Stimulated activated effector memory CD8-positive, alpha-beta T cell treated with anti-CD3 and anti-CD28 coated beads, Interleukin-12 subunit alpha, Interleukin-12 subunit beta, amount 100 ng/mL, for 72 hours (primary cell): ENCODE measurements at regions not wholly inside any gene's neighbourhood (a gene's known extent, or its start where the extent isn't known, plus 50 kb on each side); places are given as distances from the start of the nearest gene placed in this dataset.

ENCODE experiments used
- ATAC-seq: fragments of 150-1000 bp; cut with Tn5 transposase; 2 replicates; pipeline ENCODE4 v1.10.0; 2021
- DNase-seq, 2 donors: peaks; one replicate each; pipeline ENCODE4 v3.0.0; 2021 to 2022; ENCODE audit warnings: low spot score in 2 of 2
- H3K27ac Mint-ChIP-seq: one replicate; pipeline ENCODE4 v1.8.0; 2022; ENCODE audit warnings: mild to moderate bottlenecking, mixed read lengths
- H3K36me3 Mint-ChIP-seq: one replicate; pipeline ENCODE4 v1.8.0; 2022; ENCODE audit warnings: mild to moderate bottlenecking, mixed read lengths
- H3K4me1 Mint-ChIP-seq: one replicate; pipeline ENCODE4 v1.8.0; 2022; ENCODE audit warnings: mixed read lengths
- H3K4me3 Mint-ChIP-seq: one replicate; pipeline ENCODE4 v1.8.0; 2022; ENCODE audit warnings: mild to moderate bottlenecking, mixed read lengths
- H3K9me3 Mint-ChIP-seq: one replicate; pipeline ENCODE4 v1.8.0; 2022; ENCODE audit warnings: mixed read lengths

GRCh38 chr9:30758726-30759446 is 1625.6 kb upstream of the ACO1 start:
- DNase-seq: no peak
- Mint-ChIP-seq H3K4me1 (no peaks in the 10 kb centered on the region), H3K4me3 (no peak overlapping the region), H3K27ac (no peak overlapping the region), H3K9me3 (no peaks in the 10 kb centered on the region), H3K36me3 (no peaks in the 10 kb centered on the region)
- peak; percentile 47 for ATAC-seq

- no peaks in the 10 kb centered on the region for H3K36me3 Mint-ChIP-seq
- no peak overlapping the region for H3K27ac Mint-ChIP-seq
- H3K4me3 Mint-ChIP-seq: no peak overlapping the region
Observed at GRCh38 chr9:30765318-30765717, 1619.1 kb upstream of the ACO1 start.

GRCh38 chr9:30771163-30771708 is 1613.2 kb upstream of the ACO1 start:
- H3K4me3 Mint-ChIP-seq: no peak overlapping the region
- no peaks in the 10 kb centered on the region for H3K4me1 Mint-ChIP-seq
- H3K27ac Mint-ChIP-seq: no peak overlapping the region
- H3K36me3 Mint-ChIP-seq: no peaks in the 10 kb centered on the region
- ATAC-seq: no peak
- DNase-seq: no peak
- H3K9me3 Mint-ChIP-seq: peaks cover 3% of the 10 kb centered on the region

More at GRCh38 chr9:30765318-30765717, 1619.1 kb upstream of the ACO1 start:
- Mint-ChIP-seq H3K9me3 (peaks cover 3% of the 10 kb centered on the region), H3K4me1 (no peaks in the 10 kb centered on the region)
- no peak for ATAC-seq
- DNase-seq: no peak

GRCh38 chr9:30771760-30772159 is 1612.7 kb upstream of the ACO1 start:
- ATAC-seq (no peak), DNase-seq (no peak)
- Mint-ChIP-seq H3K36me3 (no peaks in the 10 kb centered on the region), H3K4me1 (no peaks in the 10 kb centered on the region), H3K27ac (no peak overlapping the region), H3K9me3 (peaks cover 3% of the 10 kb centered on the region), H3K4me3 (no peak overlapping the region)

- no peak for ATAC-seq
- no peak for DNase-seq
- Mint-ChIP-seq H3K4me3 (no peak overlapping the region), H3K9me3 (peaks cover 3% of the 10 kb centered on the region), H3K4me1 (no peaks in the 10 kb centered on the region), H3K36me3 (no peaks in the 10 kb centered on the region), H3K27ac (no peak overlapping the region)
Observed at GRCh38 chr9:30773427-30773826, 1611.0 kb upstream of the ACO1 start.

GRCh38 chr9:30774326-30774725 is 1610.1 kb upstream of the ACO1 start:
- DNase-seq (no peak), ATAC-seq (no peak)
- Mint-ChIP-seq H3K9me3 (no peaks in the 10 kb centered on the region), H3K27ac (no peak overlapping the region), H3K4me1 (no peaks in the 10 kb centered on the region), H3K4me3 (no peak overlapping the region), H3K36me3 (no peaks in the 10 kb centered on the region)

GRCh38 chr9:30775236-30775635 is 1609.2 kb upstream of the ACO1 start:
- Mint-ChIP-seq H3K9me3 (no peaks in the 10 kb centered on the region), H3K27ac (no peak overlapping the region), H3K4me3 (no peak overlapping the region), H3K4me1 (no peaks in the 10 kb centered on the region), H3K36me3 (no peaks in the 10 kb centered on the region)
- ATAC-seq (no peak), DNase-seq (no peak)

GRCh38 chr9:30796764-30797163 is 1587.7 kb upstream of the ACO1 start:
- no peak for ATAC-seq
- Mint-ChIP-seq H3K4me1 (no peaks in the 10 kb centered on the region), H3K36me3 (no peaks in the 10 kb centered on the region)

GRCh38 chr9:30799527-30800101 is 1584.8 kb upstream of the ACO1 start:
- Mint-ChIP-seq H3K4me3 (no peak overlapping the region), H3K4me1 (no peaks in the 10 kb centered on the region), H3K27ac (no peak overlapping the region), H3K9me3 (peaks cover 3% of the 10 kb centered on the region), H3K36me3 (no peaks in the 10 kb centered on the region)
- no peak for ATAC-seq
- no peak for DNase-seq

More at GRCh38 chr9:30796764-30797163, 1587.7 kb upstream of the ACO1 start:
- no peak for DNase-seq
- Mint-ChIP-seq H3K9me3 (peaks cover 3% of the 10 kb centered on the region), H3K27ac (no peak overlapping the region), H3K4me3 (no peak overlapping the region)

- ATAC-seq: no peak
- no peaks in the 10 kb centered on the region for H3K36me3 Mint-ChIP-seq
- DNase-seq: no peak
- no peak overlapping the region for H3K27ac Mint-ChIP-seq
- H3K4me3 Mint-ChIP-seq: no peak overlapping the region
- H3K9me3 Mint-ChIP-seq: peaks cover 3% of the 10 kb centered on the region
- H3K4me1 Mint-ChIP-seq: no peaks in the 10 kb centered on the region
Observed at GRCh38 chr9:30800421-30800820, 1584.0 kb upstream of the ACO1 start.

- H3K9me3 Mint-ChIP-seq: no peaks in the 10 kb centered on the region
- H3K4me1 Mint-ChIP-seq: no peaks in the 10 kb centered on the region
- no peak overlapping the region for H3K27ac Mint-ChIP-seq
Observed at GRCh38 chr9:30812821-30813220, 1571.6 kb upstream of the ACO1 start.

GRCh38 chr9:30815585-30815984 is 1568.9 kb upstream of the ACO1 start:
- ATAC-seq (no peak), DNase-seq (no peak)
- Mint-ChIP-seq H3K36me3 (no peaks in the 10 kb centered on the region), H3K27ac (no peak overlapping the region), H3K9me3 (no peaks in the 10 kb centered on the region), H3K4me3 (no peak overlapping the region), H3K4me1 (no peaks in the 10 kb centered on the region)

More at GRCh38 chr9:30812821-30813220, 1571.6 kb upstream of the ACO1 start:
- H3K36me3 Mint-ChIP-seq: no peaks in the 10 kb centered on the region
- ATAC-seq (no peak), DNase-seq (no peak)
- H3K4me3 Mint-ChIP-seq: no peak overlapping the region

- H3K27ac Mint-ChIP-seq: no peak overlapping the region
- H3K4me3 Mint-ChIP-seq: no peak overlapping the region
- H3K9me3 Mint-ChIP-seq: no peaks in the 10 kb centered on the region
- ATAC-seq (no peak), DNase-seq (no peak)
- H3K36me3 Mint-ChIP-seq: no peaks in the 10 kb centered on the region
- H3K4me1 Mint-ChIP-seq: no peaks in the 10 kb centered on the region
Observed at GRCh38 chr9:30845136-30845535, 1539.3 kb upstream of the ACO1 start.

- DNase-seq (no peak), ATAC-seq (no peak)
- H3K4me1 Mint-ChIP-seq: no peaks in the 10 kb centered on the region
- H3K4me3 Mint-ChIP-seq: no peak overlapping the region
- H3K9me3 Mint-ChIP-seq: no peaks in the 10 kb centered on the region
- no peak overlapping the region for H3K27ac Mint-ChIP-seq
- H3K36me3 Mint-ChIP-seq: no peaks in the 10 kb centered on the region
Observed at GRCh38 chr9:30846651-30847050, 1537.8 kb upstream of the ACO1 start.

GRCh38 chr9:30851600-30851999 is 1532.8 kb upstream of the ACO1 start:
- ATAC-seq (peak; percentile 36), DNase-seq (no peak)
- Mint-ChIP-seq H3K36me3 (no peaks in the 10 kb centered on the region), H3K4me1 (no peaks in the 10 kb centered on the region), H3K27ac (no peak overlapping the region), H3K9me3 (no peaks in the 10 kb centered on the region), H3K4me3 (no peak overlapping the region)

- H3K4me3 Mint-ChIP-seq: no peak overlapping the region
- H3K4me1 Mint-ChIP-seq: no peaks in the 10 kb centered on the region
- ATAC-seq (no peak), DNase-seq (no peak)
- H3K27ac Mint-ChIP-seq: no peak overlapping the region
- no peaks in the 10 kb centered on the region for H3K36me3 Mint-ChIP-seq
- no peaks in the 10 kb centered on the region for H3K9me3 Mint-ChIP-seq
Observed at GRCh38 chr9:30900706-30901105, 1483.7 kb upstream of the ACO1 start.
